ENCODE measurements at regions not wholly inside any gene's neighbourhood (a gene's known extent, or its start where the extent isn't known, plus 50 kb on each side); places are given as distances from the start of the nearest gene placed in this dataset.
"Not testable (repeated sequence)": the region's sequence is repeated elsewhere in the genome, so short reads cannot be mapped to it uniquely, and the experiment has no call there.

DNA sequence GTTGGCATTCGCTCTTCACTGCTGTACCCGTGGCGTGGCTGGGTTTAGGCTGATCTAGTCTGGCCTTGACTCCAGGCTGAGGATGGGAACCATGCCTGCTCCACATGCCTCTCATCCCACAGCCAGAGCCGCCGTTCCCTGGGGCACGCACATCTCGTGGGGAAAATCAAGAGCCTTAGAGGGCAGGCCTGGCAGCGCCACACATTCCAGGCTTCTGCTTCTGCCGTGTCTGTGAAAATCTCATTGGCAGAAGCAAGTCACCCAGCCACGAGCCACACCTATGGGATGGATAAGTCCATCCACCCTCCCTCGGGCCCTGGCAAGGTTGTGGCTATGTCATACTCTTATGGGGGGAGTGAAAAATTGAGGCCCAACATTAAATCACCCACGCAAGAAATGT, 102.6 kb upstream of the LPCAT1 start:
- TF ChIP-seq, protein P1, sequence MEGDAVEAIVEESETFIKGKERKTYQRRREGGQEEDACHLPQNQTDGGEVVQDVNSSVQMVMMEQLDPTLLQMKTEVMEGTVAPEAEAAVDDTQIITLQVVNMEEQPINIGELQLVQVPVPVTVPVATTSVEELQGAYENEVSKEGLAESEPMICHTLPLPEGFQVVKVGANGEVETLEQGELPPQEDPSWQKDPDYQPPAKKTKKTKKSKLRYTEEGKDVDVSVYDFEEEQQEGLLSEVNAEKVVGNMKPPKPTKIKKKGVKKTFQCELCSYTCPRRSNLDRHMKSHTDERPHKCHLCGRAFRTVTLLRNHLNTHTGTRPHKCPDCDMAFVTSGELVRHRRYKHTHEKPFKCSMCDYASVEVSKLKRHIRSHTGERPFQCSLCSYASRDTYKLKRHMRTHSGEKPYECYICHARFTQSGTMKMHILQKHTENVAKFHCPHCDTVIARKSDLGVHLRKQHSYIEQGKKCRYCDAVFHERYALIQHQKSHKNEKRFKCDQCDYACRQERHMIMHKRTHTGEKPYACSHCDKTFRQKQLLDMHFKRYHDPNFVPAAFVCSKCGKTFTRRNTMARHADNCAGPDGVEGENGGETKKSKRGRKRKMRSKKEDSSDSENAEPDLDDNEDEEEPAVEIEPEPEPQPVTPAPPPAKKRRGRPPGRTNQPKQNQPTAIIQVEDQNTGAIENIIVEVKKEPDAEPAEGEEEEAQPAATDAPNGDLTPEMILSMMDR (conservative IDR thresholded peaks at IDR 0.05 in 1 of 2, IDR thresholded peaks at IDR 0.05 in 1 of 2; ENCODE audit: low read depth in 1 of 2, low read length in 2 of 2): not testable (repeated sequence)
- TF ChIP-seq EZH2 (IDR thresholded peaks at IDR 0.05; ENCODE audit: low read length, missing control alignments): not testable (repeated sequence)

Measured in fibroblast of lung (primary cell).